HG03460 (cell line): ENCODE measurements at regions not wholly inside any gene's neighbourhood (a gene's known extent, or its start where the extent isn't known, plus 50 kb on each side); places are given as distances from the start of the nearest gene placed in this dataset.

ENCODE experiments used
- ATAC-seq: cut with Tn5 transposase; IDR thresholded peaks from one replicate; pipeline ENCODE4 v1.9.1; 2021; ENCODE audit not compliant: unreplicated experiment

- no peak for ATAC-seq
Measured at GRCh38 chr1:118366286-118366685, 181.3 kb upstream of the SPAG17 start.

- no peak for ATAC-seq
Measured at GRCh38 chr1:118364882-118365281, 179.9 kb upstream of the SPAG17 start.

GRCh38 chr1:118363396-118363795, 178.4 kb upstream of the SPAG17 start:
- no peak for ATAC-seq

- ATAC-seq, result no peak
Measured at GRCh38 chr1:118360817-118361216, 175.8 kb upstream of the SPAG17 start.

GRCh38 chr1:118346936-118347335, 161.9 kb upstream of the SPAG17 start:
- no peak for ATAC-seq

- no peak for ATAC-seq
Measured at GRCh38 chr1:118340928-118341910, 156.2 kb upstream of the SPAG17 start.

GRCh38 chr1:118339400-118340124, 154.5 kb upstream of the SPAG17 start:
- no peak for ATAC-seq

- ATAC-seq, result no peak
Measured at GRCh38 chr1:118338936-118339335, 153.9 kb upstream of the SPAG17 start.

- ATAC-seq, result no peak
Measured at GRCh38 chr1:118337346-118337745, 152.3 kb upstream of the SPAG17 start.

GRCh38 chr1:118335331-118335732, 150.3 kb upstream of the SPAG17 start:
- peak; percentile 91 for ATAC-seq

- ATAC-seq, result no peak
Measured at GRCh38 chr1:118334506-118334905, 149.5 kb upstream of the SPAG17 start.

GRCh38 chr1:118333601-118334210, 148.7 kb upstream of the SPAG17 start:
- ATAC-seq, result no peak

GRCh38 chr1:118326960-118327629, 142.1 kb upstream of the SPAG17 start:
- ATAC-seq, result no peak

- no peak for ATAC-seq
Measured at GRCh38 chr1:118325550-118326225, 140.7 kb upstream of the SPAG17 start.

- ATAC-seq, result no peak
Measured at GRCh38 chr1:118323246-118323645, 138.2 kb upstream of the SPAG17 start.

- no peak for ATAC-seq
Measured at GRCh38 chr1:118322331-118322730, 137.3 kb upstream of the SPAG17 start.

- no peak for ATAC-seq
Measured at GRCh38 chr1:118321840-118322239, 136.8 kb upstream of the SPAG17 start.

- ATAC-seq, result no peak
Measured at GRCh38 chr1:118317842-118318614, 133.0 kb upstream of the SPAG17 start.

GRCh38 chr1:118306851-118307250, 121.8 kb upstream of the SPAG17 start:
- no peak for ATAC-seq
